Amniotic stem cell (primary cell): ENCODE measurements at regions not wholly inside any gene's neighbourhood (a gene's known extent, or its start where the extent isn't known, plus 50 kb on each side); places are given as distances from the start of the nearest gene placed in this dataset.

Experiments
- DNase-seq: peaks from one replicate; lab custom pipeline; 2025; lab: John Stamatoyannopoulos, UW

- DNase-seq: no peak
Observed at GRCh38 chr1:30479575-30479974, 243.8 kb downstream of the MATN1 start.

GRCh38 chr1:30478799-30479563 lies 244.4 kb downstream of the MATN1 start:
- DNase-seq: no peak

- DNase-seq: no peak
Observed at GRCh38 chr1:30478283-30478682, 245.1 kb downstream of the MATN1 start.

GRCh38 chr1:30477588-30477987 lies 245.8 kb downstream of the MATN1 start:
- no peak for DNase-seq

- no peak for DNase-seq
Observed at GRCh38 chr1:30476911-30477459, 246.4 kb downstream of the MATN1 start.

- no peak for DNase-seq
Observed at GRCh38 chr1:30476476-30476875, 246.9 kb downstream of the MATN1 start.

GRCh38 chr1:30475966-30476365 lies 247.4 kb downstream of the MATN1 start:
- DNase-seq: no peak

GRCh38 chr1:30475201-30475600 lies 248.2 kb downstream of the MATN1 start:
- no peak for DNase-seq

- DNase-seq: no peak
Observed at GRCh38 chr1:30474818-30475200, 248.6 kb downstream of the MATN1 start.

- no peak for DNase-seq
Observed at GRCh38 chr1:30473922-30474817, 249.2 kb downstream of the MATN1 start.

- DNase-seq: no peak
Observed at GRCh38 chr1:30472526-30472925, 250.9 kb downstream of the MATN1 start.

- no peak for DNase-seq
Observed at GRCh38 chr1:30472009-30472408, 251.4 kb downstream of the MATN1 start.

GRCh38 chr1:30471307-30471706 lies 252.1 kb downstream of the MATN1 start:
- DNase-seq: no peak

GRCh38 chr1:30469426-30469825 lies 254.0 kb downstream of the MATN1 start:
- no peak for DNase-seq

- DNase-seq: no peak
Observed at GRCh38 chr1:30467101-30467500, 256.3 kb downstream of the MATN1 start.

- DNase-seq: no peak
Observed at GRCh38 chr1:30466610-30467009, 256.8 kb downstream of the MATN1 start.

GRCh38 chr1:30466026-30466425 lies 257.4 kb downstream of the MATN1 start:
- DNase-seq: no peak

GRCh38 chr1:30465096-30465495 lies 258.3 kb downstream of the MATN1 start:
- DNase-seq: no peak

- no peak for DNase-seq
Observed at GRCh38 chr1:30464187-30464617, 259.2 kb downstream of the MATN1 start.

GRCh38 chr1:30462826-30463425 lies 260.5 kb downstream of the MATN1 start:
- DNase-seq: no peak

GRCh38 chr1:30462166-30462565 lies 261.2 kb downstream of the MATN1 start:
- no peak for DNase-seq

- no peak for DNase-seq
Observed at GRCh38 chr1:30461640-30462039, 261.7 kb downstream of the MATN1 start.
